ENCODE measurements at regions not wholly inside any gene's neighbourhood (a gene's known extent, or its start where the extent isn't known, plus 50 kb on each side); places are given as distances from the start of the nearest gene placed in this dataset.
A peak's percentile ranks its signal among the peaks of the same experiment; 100 is the strongest.
"Not testable (repeated sequence)": the region's sequence is repeated elsewhere in the genome, so short reads cannot be mapped to it uniquely, and the experiment has no call there.

GRCh38 chr1:43108080-43108479 is 64.0 kb downstream of the EBNA1BP2 start:
- TF ChIP-seq JUND (IDR thresholded peaks at IDR 0.05; ENCODE audit: low read depth) = no peak
- in situ Hi-C loops (cut with HindIII; ENCODE audit: low pct_unique_long_range_greater_than_20kb, low sequenced_read_pairs) = no loop called here
- no peak for DNase-seq (ENCODE audit: low read depth in 1 of 2, low spot score in 1 of 2)

- TF ChIP-seq JUND (IDR thresholded peaks at IDR 0.05; ENCODE audit: low read depth) = no peak
- no peak for DNase-seq (ENCODE audit: low read depth in 1 of 2, low spot score in 1 of 2)
- in situ Hi-C loops (cut with HindIII; ENCODE audit: low pct_unique_long_range_greater_than_20kb, low sequenced_read_pairs) = no loop called here
Measured at GRCh38 chr1:43107664-43108063, 64.4 kb downstream of the EBNA1BP2 start.

GRCh38 chr1:43104027-43104763 is 67.9 kb downstream of the EBNA1BP2 start:
- no peak for DNase-seq (ENCODE audit: low read depth in 1 of 2, low spot score in 1 of 2)
- in situ Hi-C loops (cut with HindIII; ENCODE audit: low pct_unique_long_range_greater_than_20kb, low sequenced_read_pairs) = no loop called here
- TF ChIP-seq JUND (IDR thresholded peaks at IDR 0.05; ENCODE audit: low read depth) = no peak

GRCh38 chr1:43101061-43101460 is 71.0 kb downstream of the EBNA1BP2 start:
- no peak for TF ChIP-seq JUND (IDR thresholded peaks at IDR 0.05; ENCODE audit: low read depth)
- in situ Hi-C loops (cut with HindIII; ENCODE audit: low pct_unique_long_range_greater_than_20kb, low sequenced_read_pairs) = no loop called here
- DNase-seq (ENCODE audit: low read depth in 1 of 2, low spot score in 1 of 2) = no peak

- DNase-seq (ENCODE audit: low read depth in 1 of 2, low spot score in 1 of 2) = no peak
- in situ Hi-C loops (cut with HindIII; ENCODE audit: low pct_unique_long_range_greater_than_20kb, low sequenced_read_pairs) = no loop called here
- TF ChIP-seq JUND (IDR thresholded peaks at IDR 0.05; ENCODE audit: low read depth) = no peak
Measured at GRCh38 chr1:43098200-43098599, 73.9 kb downstream of the EBNA1BP2 start.

GRCh38 chr1:43096528-43096927 is 75.6 kb downstream of the EBNA1BP2 start:
- in situ Hi-C loops (cut with HindIII; ENCODE audit: low pct_unique_long_range_greater_than_20kb, low sequenced_read_pairs); DNase-seq (ENCODE audit: low read depth in 1 of 2, low spot score in 1 of 2): not testable (repeated sequence)

- DNase-seq (ENCODE audit: low read depth in 1 of 2, low spot score in 1 of 2); in situ Hi-C loops (cut with HindIII; ENCODE audit: low pct_unique_long_range_greater_than_20kb, low sequenced_read_pairs): not testable (repeated sequence)
Measured at GRCh38 chr1:43090812-43091211, 81.3 kb downstream of the EBNA1BP2 start.

- in situ Hi-C loops (cut with HindIII; ENCODE audit: low pct_unique_long_range_greater_than_20kb, low sequenced_read_pairs) = not testable (repeated sequence)
Measured at GRCh38 chr1:43090157-43090556, 81.9 kb downstream of the EBNA1BP2 start.

GRCh38 chr1:43083375-43083891 is 88.7 kb downstream of the EBNA1BP2 start:
- DNase-seq (ENCODE audit: low read depth in 1 of 2, low spot score in 1 of 2) = no peak
- TF ChIP-seq JUND (IDR thresholded peaks at IDR 0.05; ENCODE audit: low read depth) = no peak
- in situ Hi-C loops (cut with HindIII; ENCODE audit: low pct_unique_long_range_greater_than_20kb, low sequenced_read_pairs) = no loop called here

More at GRCh38 chr1:43090157-43090556, 81.9 kb downstream of the EBNA1BP2 start:
- DNase-seq (ENCODE audit: low read depth in 1 of 2, low spot score in 1 of 2) = not testable (repeated sequence)

- TF ChIP-seq JUND (IDR thresholded peaks at IDR 0.05; ENCODE audit: low read depth) = no peak
- in situ Hi-C loops (cut with HindIII; ENCODE audit: low pct_unique_long_range_greater_than_20kb, low sequenced_read_pairs) = no loop called here
- no peak for DNase-seq (ENCODE audit: low read depth in 1 of 2, low spot score in 1 of 2)
Measured at GRCh38 chr1:43082740-43083139, 89.3 kb downstream of the EBNA1BP2 start.

- TF ChIP-seq JUND (IDR thresholded peaks at IDR 0.05; ENCODE audit: low read depth) = no peak
- in situ Hi-C loops (cut with HindIII; ENCODE audit: low pct_unique_long_range_greater_than_20kb, low sequenced_read_pairs) = no loop called here
- no peak for DNase-seq (ENCODE audit: low read depth in 1 of 2, low spot score in 1 of 2)
Measured at GRCh38 chr1:43077273-43077672, 94.8 kb downstream of the EBNA1BP2 start.

- no peak for DNase-seq (ENCODE audit: low read depth in 1 of 2, low spot score in 1 of 2)
- no peak for TF ChIP-seq JUND (IDR thresholded peaks at IDR 0.05; ENCODE audit: low read depth)
- in situ Hi-C loops (cut with HindIII; ENCODE audit: low pct_unique_long_range_greater_than_20kb, low sequenced_read_pairs) = no loop called here
Measured at GRCh38 chr1:43074709-43075108, 97.4 kb downstream of the EBNA1BP2 start.

- in situ Hi-C loops (cut with HindIII; ENCODE audit: low pct_unique_long_range_greater_than_20kb, low sequenced_read_pairs) = no loop called here
- TF ChIP-seq JUND (IDR thresholded peaks at IDR 0.05; ENCODE audit: low read depth) = no peak
- DNase-seq (ENCODE audit: low read depth in 1 of 2, low spot score in 1 of 2) = peak in 1 of 2 experiments; percentile 43
Measured at GRCh38 chr1:43074244-43074643, 97.8 kb downstream of the EBNA1BP2 start.

All from T47D (cell line).